ENCODE measurements at regions not wholly inside any gene's neighbourhood (a gene's known extent, or its start where the extent isn't known, plus 50 kb on each side); places are given as distances from the start of the nearest gene placed in this dataset.
"Not testable (repeated sequence)": the region's sequence is repeated elsewhere in the genome, so short reads cannot be mapped to it uniquely, and the experiment has no call there.

- DNase-seq (ENCODE audit: low read depth, low spot score): no peak
- no peak for TF ChIP-seq CTCF (IDR thresholded peaks at IDR 0.05; ENCODE audit: insufficient read depth, low read length, missing control alignments)
- H3K4me3 ChIP-seq (ENCODE audit: low read depth, low read length): no peak overlapping the region
- CTCF ChIA-PET: no interaction called here
- POLR2A ChIA-PET: no interaction called here
These were observed 66.9 kb upstream of the DIAPH3 start for GRCh38 chr13:60230593-60230992.

- ChIA-PET CTCF (no interaction called here), POLR2A (no interaction called here)
- TF ChIP-seq CTCF (IDR thresholded peaks at IDR 0.05; ENCODE audit: insufficient read depth, low read length, missing control alignments): no peak
- H3K4me3 ChIP-seq (ENCODE audit: low read depth, low read length): no peak overlapping the region
- DNase-seq (ENCODE audit: low read depth, low spot score): no peak
These were observed 78.4 kb upstream of the DIAPH3 start for GRCh38 chr13:60242043-60242595.

GRCh38 chr13:60244381-60244780, 80.7 kb upstream of the DIAPH3 start:
- no peak overlapping the region for H3K4me3 ChIP-seq (ENCODE audit: low read depth, low read length)
- ChIA-PET CTCF (no interaction called here), POLR2A (no interaction called here)
- TF ChIP-seq CTCF (IDR thresholded peaks at IDR 0.05; ENCODE audit: insufficient read depth, low read length, missing control alignments): no peak
- DNase-seq (ENCODE audit: low read depth, low spot score): no peak

GRCh38 chr13:60251419-60251818, 87.7 kb upstream of the DIAPH3 start:
- POLR2A ChIA-PET; CTCF ChIA-PET; H3K4me3 ChIP-seq (ENCODE audit: low read depth, low read length); DNase-seq (ENCODE audit: low read depth, low spot score): not testable (repeated sequence)

GRCh38 chr13:60258349-60258748, 94.6 kb upstream of the DIAPH3 start:
- ChIA-PET CTCF (no interaction called here), POLR2A (no interaction called here)
- no peak for DNase-seq (ENCODE audit: low read depth, low spot score)
- no peak for TF ChIP-seq CTCF (IDR thresholded peaks at IDR 0.05; ENCODE audit: insufficient read depth, low read length, missing control alignments)
- H3K4me3 ChIP-seq (ENCODE audit: low read depth, low read length): no peak overlapping the region

- no peak for DNase-seq (ENCODE audit: low read depth, low spot score)
- ChIA-PET POLR2A (no interaction called here), CTCF (no interaction called here)
- no peak for TF ChIP-seq CTCF (IDR thresholded peaks at IDR 0.05; ENCODE audit: insufficient read depth, low read length, missing control alignments)
- no peak overlapping the region for H3K4me3 ChIP-seq (ENCODE audit: low read depth, low read length)
These were observed 96.7 kb upstream of the DIAPH3 start for GRCh38 chr13:60260440-60260839.

GRCh38 chr13:60261432-60262351, 98.0 kb upstream of the DIAPH3 start:
- ChIA-PET POLR2A (no interaction called here), CTCF (no interaction called here)
- H3K4me3 ChIP-seq (ENCODE audit: low read depth, low read length): no peak overlapping the region
- no peak for TF ChIP-seq CTCF (IDR thresholded peaks at IDR 0.05; ENCODE audit: insufficient read depth, low read length, missing control alignments)
- no peak for DNase-seq (ENCODE audit: low read depth, low spot score)
